ENCODE measurements at regions not wholly inside any gene's neighbourhood (a gene's known extent, or its start where the extent isn't known, plus 50 kb on each side); places are given as distances from the start of the nearest gene placed in this dataset.

DNA sequence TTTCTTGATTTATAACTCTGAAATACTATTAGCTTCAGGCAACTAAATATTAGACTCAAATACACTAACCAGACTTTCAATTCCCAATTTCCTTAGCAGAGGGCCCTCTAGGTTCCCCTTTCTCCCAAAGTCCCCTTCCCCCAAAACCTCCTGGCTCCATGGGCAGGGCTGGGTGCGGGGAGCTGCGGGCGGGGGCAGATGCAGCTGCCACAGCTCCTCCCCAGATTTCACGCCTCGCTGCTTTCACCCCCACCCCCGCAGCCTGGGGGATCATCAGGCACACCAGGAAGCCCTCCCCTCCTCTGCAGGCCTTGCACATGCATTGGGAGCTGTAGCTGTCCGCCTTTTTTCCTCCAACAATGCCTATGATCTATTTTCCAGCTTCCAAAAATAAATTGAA, 82.8 kb upstream of the SPATA31C2 start:
- no peak for DNase-seq

DNA sequence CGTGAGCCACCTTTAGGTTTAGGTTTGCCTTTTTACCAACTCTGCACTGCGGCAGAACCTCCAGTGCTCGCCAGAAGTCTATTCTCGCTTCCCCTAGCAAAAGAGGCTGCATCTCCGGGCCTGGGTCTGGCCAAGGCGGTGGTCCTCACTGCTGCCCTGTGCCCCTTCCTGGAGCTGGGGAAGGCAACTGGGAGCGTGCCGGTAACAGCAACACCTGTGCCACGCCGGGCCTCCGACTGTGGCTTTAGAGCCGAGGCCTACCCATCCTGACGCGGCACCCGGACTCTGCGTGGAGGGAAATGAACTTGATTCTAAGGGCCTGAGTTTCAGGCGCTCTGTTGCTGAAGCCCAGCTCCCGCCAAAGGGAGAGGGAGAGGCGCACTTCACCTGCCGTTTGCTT, 82.4 kb upstream of the SPATA31C2 start:
- DNase-seq, result no peak

DNA sequence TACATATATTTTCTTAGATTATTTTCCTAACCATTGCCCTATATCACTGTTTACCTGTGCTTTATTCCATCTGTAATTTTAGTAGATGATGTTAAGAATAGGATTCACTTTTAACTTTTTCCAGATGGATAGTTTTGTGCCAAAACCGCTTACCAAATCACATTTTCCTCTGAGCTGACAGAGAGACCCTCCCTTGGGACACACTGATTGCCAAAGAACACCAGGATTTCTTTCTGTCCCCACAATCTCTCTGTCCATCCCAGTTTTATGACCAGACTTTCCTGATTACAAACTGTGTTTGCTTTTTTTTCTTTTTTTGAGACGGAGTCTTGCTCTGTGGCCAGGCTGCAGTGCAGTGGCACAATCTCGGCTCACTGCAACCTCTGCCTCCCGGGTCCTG, 81.3 kb upstream of the SPATA31C2 start:
- DNase-seq, result no peak

DNA sequence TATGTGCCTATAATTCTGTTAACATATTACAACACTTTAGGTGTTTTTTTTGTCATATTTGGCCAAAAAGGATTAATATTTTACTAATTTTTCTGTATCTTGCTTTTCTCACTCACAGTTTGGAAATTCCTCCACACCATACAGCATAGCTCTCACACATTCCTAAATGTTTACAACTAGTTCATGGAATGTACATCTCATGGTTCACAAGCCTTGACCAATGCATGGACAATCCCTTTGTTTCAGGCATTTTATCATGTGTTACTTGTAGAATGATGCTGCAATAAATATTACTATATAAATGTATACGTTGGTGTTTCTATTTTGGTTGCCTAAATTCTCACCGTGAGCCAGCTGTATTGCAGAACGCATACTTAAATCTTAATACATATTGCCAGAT, 80.5 kb upstream of the SPATA31C2 start:
- DNase-seq, result no peak

DNA sequence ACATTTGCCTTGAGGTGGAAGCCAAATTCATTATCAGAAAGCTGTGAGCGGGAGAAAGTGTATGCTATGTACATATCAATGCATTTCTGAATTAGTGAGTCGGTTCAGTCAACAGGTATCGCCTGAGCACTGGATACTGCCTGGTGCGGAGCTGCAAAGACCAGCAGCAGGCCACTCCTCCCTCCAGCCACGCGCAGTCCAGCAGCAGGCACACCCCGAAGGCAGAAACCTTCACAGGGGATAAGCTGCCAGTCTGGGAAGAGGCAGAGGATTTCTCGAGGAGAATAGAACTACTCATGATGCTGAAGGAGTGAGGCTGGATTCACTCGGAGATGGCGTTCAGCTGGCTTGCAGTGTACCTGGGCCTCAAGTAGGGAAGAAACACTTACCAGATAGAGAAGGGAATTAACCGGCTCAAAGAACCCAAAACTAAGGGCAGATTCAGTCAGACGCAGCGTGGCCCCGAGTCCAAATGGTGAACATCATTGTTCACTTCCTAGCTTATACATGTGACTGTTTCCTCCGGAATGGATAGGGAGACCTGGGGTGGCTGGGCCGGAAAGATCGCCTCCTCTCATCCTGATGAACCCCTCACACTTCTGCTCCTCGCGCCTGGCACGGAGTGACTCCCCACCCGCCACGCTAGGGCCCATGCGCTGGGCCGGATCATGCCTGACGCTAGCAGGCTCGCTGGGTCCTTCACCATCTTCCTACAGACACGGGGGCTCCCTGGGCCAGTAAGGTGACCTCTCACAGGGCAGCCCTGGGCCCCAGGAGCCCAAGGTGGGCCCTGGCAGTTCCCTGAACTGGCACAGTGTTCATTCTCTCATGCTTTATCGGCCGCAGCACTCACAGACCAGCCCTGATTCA, 78.1 kb upstream of the SPATA31C2 start:
- DNase-seq, result no peak

DNA sequence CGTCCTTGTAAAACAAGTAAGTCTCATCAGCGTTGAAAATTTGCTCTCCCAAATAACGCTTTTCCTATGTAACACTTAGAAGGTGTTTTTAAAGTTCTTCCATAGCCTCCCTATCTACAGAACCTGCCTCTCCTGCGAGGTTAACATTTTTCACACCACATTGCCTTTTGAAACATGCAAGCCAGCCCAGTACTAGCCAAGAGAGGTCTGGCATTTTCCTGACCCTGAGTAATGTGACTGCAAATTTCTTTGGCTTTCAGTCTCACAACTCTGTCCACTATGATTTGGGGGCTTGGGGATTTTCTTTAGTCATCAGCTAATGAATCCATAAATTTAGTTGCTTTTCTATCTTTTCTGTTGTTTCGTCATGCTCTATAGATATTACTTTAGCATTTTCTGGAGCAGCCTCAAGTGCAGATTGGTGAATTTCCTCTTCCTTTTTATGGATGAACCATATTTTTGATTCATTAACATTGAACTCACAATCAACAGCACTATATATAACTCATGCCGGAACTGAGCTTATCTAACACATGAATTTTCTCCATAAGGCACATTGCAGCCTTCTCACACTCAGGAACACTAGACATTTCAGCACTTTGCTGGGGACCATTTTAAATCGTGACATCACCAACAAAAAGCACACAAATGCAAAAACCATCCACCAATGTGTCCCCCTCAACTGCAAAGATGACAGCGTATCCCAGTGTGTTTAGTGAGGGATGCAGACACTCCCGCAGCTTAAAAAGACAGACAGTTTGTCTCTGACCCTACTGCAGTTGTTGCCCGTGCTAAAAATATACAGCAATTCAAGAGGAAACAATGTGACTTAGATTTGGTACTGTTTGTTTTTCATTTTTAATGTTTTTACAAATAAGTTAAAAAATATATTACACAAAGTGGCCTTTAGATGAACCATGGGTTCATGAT, 77.2 kb upstream of the SPATA31C2 start:
- no peak for DNase-seq

DNA sequence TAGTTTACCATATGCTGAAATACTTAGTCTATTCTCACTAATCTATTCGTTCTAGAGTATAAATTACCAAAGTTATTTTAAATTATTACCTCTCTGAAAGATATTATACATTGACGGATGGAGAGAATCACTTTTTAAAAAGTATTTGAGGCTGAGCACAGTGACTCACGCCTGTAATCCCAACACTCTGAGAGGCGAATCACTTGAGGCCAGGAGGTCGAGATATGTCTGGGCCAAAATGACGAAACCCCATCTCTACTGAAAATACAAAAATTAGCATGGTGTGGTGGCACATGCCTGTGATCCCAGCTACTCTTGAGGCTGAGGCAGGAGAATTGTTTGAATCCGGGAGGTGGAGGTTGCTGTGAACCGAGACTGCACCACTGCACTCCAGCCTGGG, 64.0 kb upstream of the SPATA31C2 start:
- no peak for DNase-seq

DNA sequence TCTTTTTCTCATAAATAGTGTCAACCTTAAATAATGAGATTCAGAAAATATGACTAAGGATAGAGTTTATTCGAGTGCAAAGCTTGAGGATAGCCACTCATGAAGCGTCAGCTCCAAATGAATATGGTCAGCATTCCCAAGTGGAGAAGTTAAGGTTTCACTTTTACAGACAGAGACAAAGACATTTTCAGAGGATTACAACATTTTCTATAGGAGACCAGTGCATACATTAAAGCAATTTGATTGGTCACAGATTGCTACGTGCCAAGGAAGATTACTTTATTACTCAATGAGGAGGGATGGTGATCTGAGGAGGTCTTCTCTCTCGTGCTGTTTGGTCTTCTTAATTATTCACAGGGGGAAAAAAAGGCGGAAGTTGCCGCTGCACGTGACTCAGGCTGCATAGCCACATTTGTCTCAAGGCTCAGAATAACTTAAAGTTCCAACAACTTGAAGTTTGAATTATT, 60.1 kb upstream of the SPATA31C2 start:
- no peak for DNase-seq

DNA sequence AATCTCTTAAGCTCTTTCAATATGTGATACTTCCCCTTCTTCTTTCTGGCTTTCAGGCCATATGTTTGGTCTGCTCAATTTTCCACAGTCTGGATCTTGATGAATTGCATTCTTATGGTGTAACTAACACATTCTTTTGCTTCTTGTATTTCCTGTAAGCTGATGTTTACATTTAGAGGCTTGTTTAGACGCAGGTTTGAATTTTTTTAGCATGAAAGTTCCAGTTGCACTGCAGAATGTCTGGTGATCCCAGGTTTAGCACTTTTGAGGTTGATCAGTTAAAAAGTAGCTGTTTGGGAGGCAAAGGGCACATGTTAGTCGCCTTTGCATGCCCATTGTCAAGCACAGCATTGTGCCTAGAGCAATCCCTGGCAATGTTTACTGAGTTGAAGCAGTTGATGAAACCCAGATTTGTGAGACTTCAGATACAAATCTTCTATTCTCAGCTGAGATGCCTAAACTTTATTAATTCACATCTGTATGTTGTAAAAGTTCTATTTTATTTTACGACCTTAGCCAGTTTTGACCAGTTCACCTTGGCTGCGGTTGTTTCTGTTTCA, 59.6 kb upstream of the SPATA31C2 start:
- DNase-seq, result no peak

DNA sequence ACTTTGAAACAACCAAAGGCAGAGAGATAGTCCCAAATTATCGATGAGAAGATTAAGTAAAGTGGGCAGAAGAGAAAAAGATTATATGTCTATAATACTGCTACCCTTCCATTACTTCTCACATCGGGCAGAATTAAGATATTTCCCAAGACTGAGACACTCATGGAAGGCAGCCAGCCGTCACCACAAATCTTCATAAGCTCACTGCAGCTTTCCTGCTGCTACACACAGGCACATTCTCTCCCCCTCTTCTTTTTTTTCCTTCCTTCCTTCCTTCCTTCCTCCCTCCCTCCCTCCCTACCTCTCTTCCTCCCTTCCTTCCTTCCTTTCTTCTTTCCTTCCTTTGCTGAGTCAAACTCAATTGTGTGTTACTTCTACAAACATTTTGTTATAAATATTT, 58.7 kb upstream of the SPATA31C2 start:
- DNase-seq, result no peak

DNA sequence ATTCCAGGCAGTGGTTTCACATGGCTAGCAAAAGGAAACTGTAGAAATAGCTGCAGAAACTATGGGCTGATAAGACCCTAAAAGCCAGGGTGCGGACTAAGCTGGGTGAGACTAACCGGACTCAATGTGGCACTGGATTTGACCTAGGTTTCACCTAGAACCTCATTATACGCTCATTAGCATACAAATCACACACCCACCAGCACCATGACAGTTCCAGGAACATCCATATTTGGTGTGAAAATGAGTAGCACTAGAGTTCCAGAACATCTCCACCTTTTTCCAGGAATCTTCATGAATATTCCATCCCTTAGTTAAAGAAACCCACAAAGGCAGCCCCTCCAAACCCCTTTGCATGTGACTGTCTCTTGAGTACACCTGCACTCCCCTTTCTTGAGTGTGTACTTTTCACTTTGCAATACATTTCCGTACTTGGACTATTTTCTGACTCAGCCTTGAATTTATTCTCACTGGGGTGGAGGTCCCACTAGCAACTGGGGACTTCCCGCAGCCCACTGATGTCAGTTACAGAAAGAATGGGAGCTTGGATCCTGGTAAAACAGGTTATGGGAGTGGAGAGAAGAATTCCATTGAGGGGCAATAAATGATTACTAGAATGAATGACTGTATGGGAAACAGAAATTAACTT, 58.0 kb upstream of the SPATA31C2 start:
- DNase-seq, result no peak

DNA sequence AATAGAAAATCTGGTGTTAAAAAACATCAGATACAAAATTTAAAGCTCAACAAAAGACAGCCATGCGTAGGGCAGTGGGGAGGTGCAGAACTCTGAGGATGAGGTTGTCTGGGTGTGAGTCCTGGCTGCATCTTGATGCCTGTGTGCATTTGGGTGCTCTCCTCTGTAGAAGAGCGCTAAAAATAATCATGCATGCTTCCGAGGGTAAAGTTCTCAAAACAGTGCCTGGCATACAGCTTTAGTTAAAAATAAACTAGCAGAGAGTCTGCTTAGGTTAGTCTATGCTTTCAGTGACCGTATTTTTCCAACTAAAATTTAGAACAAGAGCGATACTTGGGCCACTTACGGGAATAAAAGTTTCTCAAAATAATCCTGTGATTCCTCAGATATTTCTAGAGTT, 55.5 kb upstream of the SPATA31C2 start:
- DNase-seq, result no peak

DNA sequence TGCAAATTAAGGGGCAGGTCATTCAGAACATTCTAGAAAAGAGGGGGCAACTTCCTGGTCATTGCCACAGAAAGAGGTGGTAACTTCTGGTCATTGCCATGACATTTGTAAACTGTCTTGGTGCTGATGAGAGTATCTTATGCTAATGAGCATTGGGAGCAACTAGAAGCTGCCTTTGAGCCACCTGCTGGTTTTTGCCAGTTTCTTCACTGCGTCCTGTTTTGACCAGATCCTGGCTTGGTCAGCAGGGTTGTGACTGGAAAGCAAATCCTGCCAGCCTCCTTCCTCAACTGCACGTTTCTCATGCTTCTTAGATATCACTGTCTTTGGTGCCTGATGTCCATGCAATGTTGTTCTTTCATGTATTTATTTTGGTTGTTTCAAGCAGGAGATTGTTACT, 53.2 kb upstream of the SPATA31C2 start:
- no peak for DNase-seq

DNA sequence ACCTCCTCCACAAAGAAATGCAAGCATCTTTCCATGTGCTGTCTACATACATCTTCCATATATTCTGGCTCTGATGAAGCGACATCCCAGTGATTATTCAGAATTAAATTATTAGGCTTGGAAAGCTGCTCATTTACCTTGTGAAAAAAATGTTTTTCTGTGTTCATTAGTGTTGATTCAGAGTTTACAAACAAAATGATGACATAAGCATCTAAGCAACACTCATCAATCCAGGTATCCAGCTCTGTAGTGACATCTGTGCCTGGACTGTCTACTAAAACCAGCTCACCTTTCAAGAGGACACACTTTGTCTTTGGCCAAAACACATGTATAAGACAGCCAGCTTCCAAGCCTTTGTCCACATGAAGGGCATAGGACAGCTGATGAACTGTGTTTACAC, 51.1 kb upstream of the SPATA31C2 start:
- no peak for DNase-seq

Data from GF-D8 (cell line).